Stimulated activated CD8-positive, alpha-beta memory T cell treated with anti-CD3 and anti-CD28 coated beads, Interleukin-7, amount 100 ng/mL, for 1 hour (primary cell): ENCODE measurements at regions not wholly inside any gene's neighbourhood (a gene's known extent, or its start where the extent isn't known, plus 50 kb on each side); places are given as distances from the start of the nearest gene placed in this dataset.
"Not testable (repeated sequence)": the region's sequence is repeated elsewhere in the genome, so short reads cannot be mapped to it uniquely, and the experiment has no call there.

ENCODE experiments used
- DNase-seq, 2 donors: peaks; one replicate each; pipeline ENCODE4 v3.0.0-alpha.2; 2020; ENCODE audit warnings: low read depth in 2 of 2

DNA sequence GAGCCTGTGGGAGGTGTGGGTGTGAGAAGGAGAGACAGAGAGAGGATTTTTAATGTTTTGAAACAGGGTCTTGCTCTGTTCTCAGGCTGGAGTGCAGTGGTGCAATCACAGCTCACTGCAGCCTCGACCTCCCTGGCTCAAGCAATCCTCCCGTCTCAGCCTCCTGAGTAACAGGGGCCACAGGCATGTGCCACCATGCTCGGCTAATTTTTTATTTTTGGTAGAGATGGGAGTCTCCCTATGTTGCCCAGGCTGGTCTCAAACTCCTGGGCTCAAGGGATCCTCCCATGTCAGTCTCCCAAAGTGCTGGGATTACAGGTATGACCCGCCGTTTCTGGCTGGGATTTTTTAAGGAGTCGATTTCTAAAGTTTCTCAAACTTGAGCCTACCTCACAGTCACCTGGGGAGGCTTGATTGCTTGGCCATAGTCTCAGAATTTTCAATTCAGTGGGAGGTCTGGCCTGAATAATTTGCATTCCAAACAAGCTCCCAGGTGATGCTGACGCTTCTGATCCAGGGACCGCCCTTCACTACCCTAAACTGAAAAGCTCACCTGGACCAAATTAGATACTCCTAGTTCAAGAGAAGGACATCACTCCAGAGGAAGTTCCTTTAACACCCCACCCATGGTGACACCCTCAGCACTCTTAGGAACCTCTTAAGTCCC is 70.8 kb upstream of the SLC1A4 start:
- no peak for DNase-seq

DNA sequence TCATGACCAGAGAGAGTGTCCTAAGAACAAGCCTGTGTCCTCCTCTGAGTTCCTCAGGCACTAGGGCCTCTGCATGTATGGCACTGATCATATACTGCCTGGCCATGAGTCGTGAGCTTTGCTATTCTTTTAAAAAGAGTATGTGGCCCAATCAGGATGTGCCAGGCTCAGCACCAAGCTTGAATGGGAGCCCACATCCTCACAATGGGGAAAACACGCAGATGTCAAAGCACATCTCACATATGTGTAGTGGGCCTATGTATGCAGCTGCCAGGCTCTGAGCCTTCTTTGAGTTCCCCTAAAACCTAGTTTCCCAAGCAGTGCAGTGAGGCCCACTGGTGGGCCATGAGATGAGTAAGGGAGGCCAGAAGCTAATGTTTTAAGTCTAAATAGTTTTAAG is 69.9 kb upstream of the SLC1A4 start:
- DNase-seq = no peak

DNA sequence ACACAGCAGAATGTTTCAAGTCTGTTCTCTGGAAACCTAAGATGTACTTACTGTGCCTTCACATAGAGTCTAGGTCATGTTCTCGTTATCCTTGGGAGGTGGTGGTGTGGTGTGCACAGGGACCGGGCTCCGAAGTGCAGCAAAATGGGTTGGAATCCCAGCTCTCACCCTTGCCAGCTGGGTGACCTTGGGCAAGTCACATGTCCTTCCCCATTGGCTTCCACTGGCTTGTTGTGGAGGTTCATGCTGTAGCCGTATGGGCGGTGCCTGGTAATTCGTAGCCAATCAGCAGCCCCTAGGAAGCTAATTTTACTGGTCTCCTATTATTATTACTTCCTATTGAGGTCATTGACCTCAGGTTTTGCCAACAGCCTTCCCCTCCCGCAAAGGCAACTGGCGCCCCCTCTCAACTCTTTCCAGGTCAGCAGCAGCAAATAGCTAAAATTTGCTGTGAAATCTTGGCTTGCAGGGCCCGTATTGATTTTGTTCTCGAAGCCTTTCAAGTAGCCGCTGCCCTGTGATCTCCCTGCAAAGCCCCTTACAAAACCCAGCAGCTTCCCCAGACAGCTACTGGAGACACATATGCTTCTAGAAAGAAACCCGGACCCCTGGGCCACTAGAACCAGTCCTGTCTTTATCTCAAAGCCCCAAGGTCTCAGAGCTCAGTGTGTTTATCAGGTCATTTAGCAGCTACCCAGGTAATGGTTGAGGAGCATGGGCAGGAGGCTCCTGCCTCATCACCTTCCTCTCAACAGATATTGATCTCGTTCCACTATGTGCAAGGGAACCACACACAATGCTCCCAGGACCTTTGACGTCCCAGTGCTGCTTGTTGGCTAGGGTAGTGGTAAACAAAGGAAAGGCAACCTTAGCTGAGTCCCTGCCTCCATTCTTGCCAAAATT is 66.5 kb upstream of the SLC1A4 start:
- DNase-seq = no peak

DNA sequence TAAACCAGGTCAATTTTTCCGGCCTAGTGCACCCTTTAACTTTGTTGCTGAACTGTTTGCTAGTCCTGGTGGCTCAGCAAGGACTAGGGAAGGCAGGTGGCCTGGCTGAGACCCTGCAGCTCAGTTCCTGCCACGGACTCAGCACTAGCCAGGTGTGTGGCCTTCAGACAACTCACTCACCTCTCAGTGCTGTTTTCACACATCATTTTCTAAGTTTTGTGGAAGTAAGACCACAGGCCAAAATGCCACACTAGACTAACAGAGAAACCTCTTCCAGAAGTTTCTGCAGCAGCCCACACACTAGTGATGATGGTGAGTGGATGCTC is 65.9 kb upstream of the SLC1A4 start:
- DNase-seq = no peak

DNA sequence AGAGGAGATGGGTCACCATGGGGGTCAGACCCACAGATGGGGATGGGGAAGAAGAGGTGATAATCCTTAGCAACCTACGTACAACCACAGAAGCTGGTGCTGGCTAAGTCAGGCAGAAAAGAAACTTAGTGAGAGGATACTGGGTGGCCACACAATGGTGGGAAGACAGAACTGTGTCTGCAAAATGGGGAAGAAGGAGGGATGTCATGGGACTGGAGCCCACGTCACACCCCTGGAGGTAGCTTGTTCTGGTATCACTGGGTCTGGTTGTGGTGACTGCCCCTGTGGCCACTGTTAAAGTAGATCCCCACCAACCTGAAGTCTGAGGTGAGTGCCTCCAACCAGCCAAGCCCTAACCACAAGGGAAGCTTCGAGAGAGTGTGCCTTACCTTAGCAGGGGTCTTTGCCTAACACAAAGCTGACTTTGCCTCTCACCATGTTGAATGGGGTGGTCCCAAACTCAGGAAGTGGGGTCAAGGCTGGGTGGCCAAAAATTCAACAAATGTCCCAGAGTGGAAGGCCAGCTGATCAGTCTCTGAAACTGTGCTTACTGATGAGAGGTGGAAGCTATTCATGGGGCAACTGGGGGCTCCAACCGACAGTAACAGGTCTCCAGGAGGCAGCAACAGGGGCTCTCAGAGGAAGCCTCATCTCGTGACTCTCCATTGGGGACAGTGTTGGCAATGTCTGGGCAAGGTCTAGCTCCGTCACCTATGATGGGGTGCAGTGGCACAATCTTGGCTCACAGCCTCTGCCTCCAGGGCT is 64.8 kb upstream of the SLC1A4 start:
- DNase-seq = no peak

DNA sequence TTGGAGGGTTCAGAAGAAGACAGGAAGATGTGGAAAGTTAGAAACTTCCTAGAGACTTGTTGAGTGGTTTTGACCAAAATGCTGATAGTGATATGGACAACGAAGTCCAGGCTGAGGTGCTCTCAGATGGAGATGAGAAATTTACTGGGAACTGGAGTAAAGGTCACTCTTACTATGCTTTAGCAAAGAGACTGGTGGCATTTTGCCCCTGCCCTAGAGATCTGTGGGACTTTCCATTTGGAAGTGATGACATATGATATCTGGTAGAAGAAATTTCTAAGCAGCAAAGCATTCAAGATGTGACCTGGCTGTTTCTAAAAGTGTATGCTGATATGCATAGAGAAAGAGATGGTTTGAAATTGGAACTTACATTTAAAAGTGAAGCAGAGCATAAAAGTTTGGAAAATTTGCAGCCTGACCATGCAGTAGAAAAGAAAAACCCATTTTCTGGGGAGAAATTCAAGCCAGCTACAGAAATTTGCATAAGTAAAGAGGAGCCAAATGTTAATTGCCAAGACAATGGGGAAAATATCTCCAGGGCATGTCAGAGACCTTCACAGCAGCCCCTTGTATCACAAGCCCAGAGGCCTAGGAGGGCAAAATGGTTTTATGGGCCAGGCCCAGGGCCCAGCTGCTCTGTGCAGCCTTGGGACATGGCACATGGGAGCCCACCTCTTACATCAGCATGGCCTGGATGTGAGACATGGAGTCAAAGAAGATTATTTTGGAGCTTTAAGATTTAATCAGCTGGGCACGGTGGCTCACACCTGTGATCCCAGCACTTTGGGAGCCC is 63.1 kb upstream of the SLC1A4 start:
- DNase-seq = not testable (repeated sequence)

DNA sequence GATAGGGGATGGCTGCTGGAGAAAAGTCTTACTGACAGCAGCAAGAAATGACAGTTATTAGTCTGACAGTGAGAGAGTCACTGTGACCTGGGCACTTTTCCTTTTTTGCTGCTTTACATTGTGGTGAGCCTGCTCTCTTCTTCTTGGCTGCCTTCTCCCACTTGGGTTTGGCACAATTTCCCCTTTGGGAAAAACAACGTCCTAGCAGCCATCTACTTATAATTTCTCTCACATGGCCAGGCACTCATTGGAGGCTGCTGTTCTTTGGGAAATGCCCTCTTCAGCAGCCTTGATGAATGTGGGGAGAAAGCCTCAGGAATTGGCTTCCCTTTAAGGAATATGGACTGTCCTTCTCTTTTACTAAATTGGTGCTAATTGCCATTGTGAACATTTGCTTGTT is 60.4 kb upstream of the SLC1A4 start:
- DNase-seq = no peak

DNA sequence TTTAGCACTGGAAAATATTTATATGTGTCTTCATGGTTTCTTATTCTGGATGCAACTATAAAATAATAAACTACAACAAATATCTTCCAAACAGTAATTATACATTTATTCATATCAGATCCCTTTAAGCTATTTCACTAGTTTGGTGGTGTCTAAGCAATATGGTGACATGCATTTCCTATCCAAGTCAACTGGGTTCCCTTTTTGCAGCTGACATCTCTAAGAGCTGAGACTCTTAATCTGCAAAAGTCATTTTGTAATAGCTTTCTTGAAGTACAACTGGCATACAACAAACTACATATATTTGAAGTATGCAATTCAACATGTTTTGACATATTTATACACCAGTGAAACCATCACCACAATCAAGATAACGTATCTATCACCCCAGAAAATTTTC is 59.9 kb upstream of the SLC1A4 start:
- DNase-seq = no peak

DNA sequence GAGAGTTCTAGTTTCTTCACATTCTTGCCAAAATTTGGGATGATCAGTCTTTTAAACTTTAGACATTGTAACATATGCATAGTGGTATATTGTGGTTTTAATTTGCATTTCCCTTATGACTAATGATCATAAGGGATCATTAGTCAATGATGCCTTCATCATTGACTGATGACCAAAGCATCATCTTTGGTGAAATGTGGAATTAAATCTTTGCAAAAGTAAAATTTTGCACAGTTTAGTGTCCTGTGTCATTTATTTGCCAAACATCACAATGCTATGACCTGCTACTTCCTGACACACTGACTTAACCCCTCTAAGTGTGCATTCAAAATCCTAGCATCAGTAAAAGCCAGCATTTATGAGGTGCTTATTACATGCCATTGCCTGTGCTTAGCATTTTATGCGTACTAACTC is 58.9 kb upstream of the SLC1A4 start:
- no peak for DNase-seq

DNA sequence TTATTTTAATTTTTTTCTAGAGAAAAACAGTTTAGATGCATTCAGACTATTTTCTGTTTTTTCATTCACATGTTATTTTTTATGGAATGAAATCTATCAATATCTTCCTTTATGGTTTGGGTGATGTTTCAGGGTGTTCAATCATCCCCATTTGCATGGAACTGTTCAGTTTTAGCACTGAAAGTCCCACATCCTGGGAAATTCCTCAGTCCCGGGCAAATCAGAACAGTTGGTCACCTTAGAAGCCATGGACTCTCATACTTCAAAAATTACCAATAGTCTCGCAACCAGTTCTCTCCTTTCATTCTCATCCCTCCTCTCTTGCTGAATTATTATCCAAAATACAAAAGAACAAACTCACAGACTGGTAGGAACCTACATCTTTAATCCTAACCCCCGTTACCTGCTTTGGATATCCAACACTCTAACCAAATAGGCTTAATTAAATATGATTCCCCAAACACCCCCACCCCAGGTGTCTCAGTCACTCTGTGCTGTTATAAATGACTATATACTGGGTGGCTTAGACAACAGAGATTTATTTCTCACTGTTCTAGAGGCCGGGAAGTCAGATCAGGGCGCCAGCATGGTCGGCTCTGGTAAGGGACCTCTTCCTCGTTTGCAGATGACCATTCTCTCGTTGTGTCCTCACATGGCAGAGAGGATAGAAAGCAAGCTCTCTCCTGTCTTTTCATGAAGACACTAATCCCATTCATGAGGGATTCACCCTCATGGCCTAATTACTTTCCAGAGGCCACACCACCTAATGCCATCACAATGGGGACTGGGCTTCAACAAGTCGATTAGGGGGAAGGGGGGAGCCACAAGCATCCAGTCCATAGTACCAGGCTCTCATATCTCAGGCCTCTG is 57.7 kb upstream of the SLC1A4 start:
- no peak for DNase-seq

DNA sequence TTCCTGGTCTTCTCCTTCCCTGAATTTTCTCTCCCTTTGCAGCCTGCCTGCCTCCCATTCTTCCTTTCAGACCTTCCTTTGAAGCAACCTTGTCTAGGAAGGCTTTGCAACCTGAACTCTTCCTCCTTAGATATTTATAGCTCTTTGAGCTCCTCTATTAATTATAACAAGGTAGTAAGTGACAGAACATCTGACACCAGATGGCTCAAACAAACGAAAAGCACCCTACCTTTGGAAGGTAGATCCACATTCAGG is 57.2 kb upstream of the SLC1A4 start:
- DNase-seq = no peak

DNA sequence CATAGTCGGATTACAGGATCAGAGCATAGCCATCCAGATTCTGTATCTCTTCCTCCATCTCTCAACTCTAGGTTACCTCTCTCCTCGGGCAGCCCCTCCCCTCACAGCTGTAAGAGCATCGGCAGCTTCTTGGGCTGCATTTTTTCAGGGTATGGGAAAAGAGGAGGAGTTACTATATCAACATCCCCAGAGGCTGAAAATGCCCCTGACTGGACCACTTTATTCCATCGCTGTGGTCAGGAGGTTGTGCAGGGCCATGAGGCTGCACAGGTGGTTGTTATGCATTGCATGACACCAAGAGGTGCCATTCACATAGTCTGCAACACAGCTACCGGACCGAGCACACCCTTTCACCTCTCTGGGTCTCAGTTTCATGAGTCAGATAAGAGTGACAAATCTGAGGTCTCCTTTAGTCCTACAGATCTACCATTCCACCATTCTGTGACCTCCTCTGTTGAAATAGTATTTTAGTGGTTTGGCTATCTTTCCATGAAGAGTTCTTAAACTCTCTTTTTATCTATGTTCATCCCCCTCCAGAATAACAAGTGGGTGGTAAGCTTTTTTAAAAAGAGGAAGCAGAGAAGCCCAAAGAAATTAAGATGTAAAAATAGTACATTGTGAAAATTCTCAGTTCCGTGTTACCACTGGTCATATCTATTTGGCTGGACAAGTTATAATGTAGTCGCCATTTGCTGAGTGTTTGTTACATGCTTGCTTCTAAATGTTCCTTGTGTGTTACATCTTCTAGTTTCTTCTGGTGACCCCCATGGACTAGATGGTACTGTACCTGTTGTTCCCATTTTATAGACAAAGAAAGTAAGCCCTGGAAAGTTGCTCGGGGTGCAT is 56.6 kb upstream of the SLC1A4 start:
- no peak for DNase-seq

DNA sequence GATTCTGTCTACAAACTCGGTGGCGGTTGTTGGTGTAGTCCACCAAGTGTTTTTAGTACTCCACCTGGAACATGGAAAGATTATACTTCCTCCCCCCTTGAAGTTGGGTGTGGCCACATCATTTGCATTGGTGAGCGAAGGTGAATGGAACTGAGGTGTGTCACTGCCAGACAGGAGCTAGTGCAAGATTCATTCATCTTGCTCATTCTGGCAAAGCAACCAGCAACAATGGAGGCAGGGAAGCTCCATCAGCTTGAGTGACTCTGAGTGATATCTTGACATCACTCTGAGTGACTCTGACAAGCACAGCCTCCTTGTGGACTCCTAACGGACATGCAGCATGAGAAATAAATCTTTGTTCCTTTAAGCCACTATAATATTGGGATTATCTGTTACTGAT is 54.7 kb upstream of the SLC1A4 start:
- no peak for DNase-seq

DNA sequence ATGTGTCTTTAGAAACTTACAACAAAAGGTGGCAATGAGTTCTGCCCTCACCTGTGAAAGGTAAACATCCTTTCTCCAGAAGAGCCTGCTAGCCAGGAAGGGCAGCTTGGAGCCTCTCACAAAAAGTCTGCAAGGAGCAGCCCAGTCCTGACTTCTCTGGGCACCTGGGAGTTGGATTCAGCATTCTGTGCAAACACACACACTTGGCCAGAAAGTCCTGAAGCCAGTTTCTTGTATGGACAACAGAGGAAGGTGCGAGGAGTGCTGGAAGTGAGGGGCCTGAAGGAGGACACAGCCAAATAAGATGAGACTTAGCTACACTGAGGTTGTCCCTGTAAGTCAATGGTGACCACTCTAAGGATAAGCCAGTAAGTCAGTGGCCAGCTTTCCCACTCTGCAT is 52.4 kb upstream of the SLC1A4 start:
- no peak for DNase-seq

DNA sequence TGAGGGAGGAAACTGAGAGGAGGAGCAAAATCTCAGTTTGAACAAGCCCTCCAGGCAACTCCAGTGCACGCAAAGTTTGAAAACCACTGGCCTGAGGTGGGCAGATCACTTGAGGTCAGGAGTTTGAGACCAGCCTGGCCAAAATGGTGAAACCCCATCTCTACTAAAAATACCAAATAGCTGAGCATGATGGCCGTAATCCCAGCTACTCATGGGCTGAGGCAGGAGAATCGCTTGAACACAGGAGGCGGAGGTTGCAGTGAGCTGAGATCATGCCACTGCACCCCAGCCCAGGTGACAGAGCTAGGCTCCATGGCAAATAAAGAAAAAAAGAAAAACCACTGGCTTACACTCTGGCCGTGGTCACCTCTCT is 51.9 kb upstream of the SLC1A4 start:
- not testable (repeated sequence) for DNase-seq

DNA sequence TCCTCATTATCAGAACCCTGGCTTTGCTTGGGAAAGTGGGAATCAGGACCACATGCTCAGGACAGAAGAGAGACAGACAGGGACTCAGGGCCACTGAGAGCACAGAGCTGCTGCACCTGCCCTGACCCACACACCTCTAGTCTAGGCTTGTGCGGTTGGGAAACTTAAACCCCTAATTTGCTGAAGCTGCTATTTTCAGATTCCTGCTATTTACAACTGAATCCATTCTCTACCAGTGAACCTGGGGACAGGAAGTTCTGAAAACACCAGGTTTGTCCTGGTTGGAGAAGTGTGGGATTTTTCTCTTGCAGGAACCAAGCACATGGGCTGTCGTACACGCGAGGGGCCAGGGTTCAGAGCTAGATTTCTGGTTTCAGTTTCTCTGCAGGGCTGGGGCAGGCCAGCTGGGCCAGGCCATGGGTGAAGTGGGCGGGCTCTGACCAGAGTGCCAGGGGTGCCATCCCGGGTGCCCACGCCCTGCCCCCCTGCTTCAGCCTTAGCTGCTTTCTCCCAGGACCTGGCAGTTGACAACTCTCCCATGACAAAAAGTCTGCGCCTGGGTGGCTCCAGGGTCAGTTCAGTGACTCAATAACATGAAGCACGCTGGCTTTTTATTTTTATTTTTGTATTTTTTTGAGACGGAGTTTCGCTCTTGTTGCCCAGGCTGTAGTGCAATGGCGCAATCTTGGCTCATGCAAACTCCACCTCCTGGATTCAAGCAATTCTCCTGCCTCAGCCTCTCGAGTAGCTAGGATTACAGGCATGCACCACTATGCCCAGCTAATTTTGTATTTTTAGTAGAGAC is 51.3 kb upstream of the SLC1A4 start:
- no peak for DNase-seq

DNA sequence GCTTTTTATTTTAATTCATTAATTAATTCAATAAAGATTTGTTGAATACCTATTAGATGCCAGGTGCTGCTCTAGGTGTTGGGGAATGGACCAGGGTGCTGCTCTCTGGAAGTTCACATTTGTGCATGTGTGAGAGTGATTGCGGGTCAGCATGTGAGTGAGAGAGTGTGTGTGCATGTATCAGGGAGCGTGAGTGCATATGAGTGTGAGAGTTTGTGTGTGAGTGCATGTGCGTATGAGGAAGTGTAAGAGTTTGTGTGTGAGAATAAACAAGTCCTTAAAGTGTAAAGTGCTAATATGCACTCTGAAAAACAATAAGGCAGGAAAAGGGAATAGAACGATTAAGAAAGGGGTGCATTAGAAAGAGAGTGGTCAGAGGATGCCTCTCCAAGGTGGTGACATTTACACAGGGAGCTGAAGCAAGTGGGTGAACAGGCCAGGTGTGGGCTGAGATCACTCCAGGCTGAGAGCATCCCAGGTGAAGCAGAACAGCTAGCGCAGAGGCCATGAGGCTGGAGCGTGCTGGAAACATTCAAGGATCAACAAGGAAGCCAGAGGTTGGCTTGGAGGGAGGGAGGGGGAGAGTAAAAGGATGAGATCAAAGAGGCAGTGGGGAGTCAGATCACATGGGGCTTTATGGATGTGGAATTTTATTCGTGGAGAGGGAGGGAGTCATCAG is 50.5 kb upstream of the SLC1A4 start:
- DNase-seq = no peak

DNA sequence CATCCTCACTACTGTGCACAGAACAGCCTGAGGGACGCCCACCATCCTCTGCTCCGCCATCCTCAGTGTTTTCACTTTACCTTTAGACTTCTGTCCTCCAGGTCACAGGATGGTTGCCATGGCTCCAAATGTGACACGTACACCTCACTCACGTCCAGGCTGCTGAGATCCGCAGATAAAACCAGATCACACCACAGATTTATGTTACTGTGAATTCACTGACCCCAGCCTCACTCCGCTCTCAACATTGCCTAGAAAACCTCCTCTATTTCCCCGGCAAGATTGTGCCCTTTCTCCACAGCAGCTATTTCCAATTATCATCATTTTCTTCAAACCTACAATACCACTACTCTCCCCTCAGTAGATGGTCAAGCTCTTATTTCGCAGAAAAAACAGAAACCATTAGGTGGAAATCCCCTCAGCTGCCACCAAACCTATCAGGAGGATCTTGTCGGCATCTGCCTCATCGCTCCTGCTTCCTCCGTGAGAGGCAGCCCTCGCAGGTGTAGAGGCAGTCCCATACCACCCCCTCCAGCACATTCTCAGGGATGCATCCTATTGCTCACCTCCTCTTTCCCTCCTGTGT is 49.8 kb upstream of the SLC1A4 start:
- DNase-seq = no peak
